GM18951 (cell line): ENCODE measurements at regions not wholly inside any gene's neighbourhood (a gene's known extent, or its start where the extent isn't known, plus 50 kb on each side); places are given as distances from the start of the nearest gene placed in this dataset.

Experiments used
- POLR2A ChIP-seq: IDR thresholded peaks from 4 replicates; pipeline ENCODE4 v1.6.1; 2011; ENCODE audit warnings: mild to moderate bottlenecking; ENCODE audit not compliant: insufficient read length, insufficient read depth; ENCODE audit errors: extremely low read depth
- in situ Hi-C: fragments of 300-500 bp; cut with MboI; formaldehyde crosslinking; loops from one replicate; pipeline ENCODE4 v1.12.0; 2022; ENCODE audit warnings: low sequenced_read_pairs, mixed read lengths, inconsistent platforms; ENCODE audit not compliant: unreplicated experiment

GRCh38 chr6:54991761-54992330 is 145.3 kb downstream of the FAM83B start:
- no peak for TF ChIP-seq POLR2A
- in situ Hi-C loops, result no loop called here

GRCh38 chr6:54992789-54993188 is 146.2 kb downstream of the FAM83B start:
- TF ChIP-seq POLR2A, result no peak
- in situ Hi-C loops, result no loop called here

GRCh38 chr6:54993294-54993693 is 146.7 kb downstream of the FAM83B start:
- TF ChIP-seq POLR2A, result no peak
- in situ Hi-C loops, result no loop called here

GRCh38 chr6:54993948-54994347 is 147.4 kb downstream of the FAM83B start:
- no peak for TF ChIP-seq POLR2A
- in situ Hi-C loops, result no loop called here

- TF ChIP-seq POLR2A, result no peak
- in situ Hi-C loops, result no loop called here
Observed at GRCh38 chr6:54998576-54998975, 152.0 kb downstream of the FAM83B start.

GRCh38 chr6:55003719-55004430 is 157.3 kb downstream of the FAM83B start:
- in situ Hi-C loops, result no loop called here
- no peak for TF ChIP-seq POLR2A

- no peak for TF ChIP-seq POLR2A
- in situ Hi-C loops, result no loop called here
Observed at GRCh38 chr6:55009131-55009530, 162.6 kb downstream of the FAM83B start.

GRCh38 chr6:55011034-55011433 is 163.3 kb upstream of the HCRTR2 start:
- in situ Hi-C loops, result no loop called here
- no peak for TF ChIP-seq POLR2A

- in situ Hi-C loops, result no loop called here
- TF ChIP-seq POLR2A, result no peak
Observed at GRCh38 chr6:55012454-55012853, 161.9 kb upstream of the HCRTR2 start.

- TF ChIP-seq POLR2A, result no peak
- in situ Hi-C loops, result no loop called here
Observed at GRCh38 chr6:55014321-55015088, 159.8 kb upstream of the HCRTR2 start.

- TF ChIP-seq POLR2A, result no peak
- in situ Hi-C loops, result no loop called here
Observed at GRCh38 chr6:55016261-55016660, 158.1 kb upstream of the HCRTR2 start.

GRCh38 chr6:55017555-55018300 is 156.6 kb upstream of the HCRTR2 start:
- no peak for TF ChIP-seq POLR2A
- in situ Hi-C loops, result no loop called here

GRCh38 chr6:55019591-55019990 is 154.7 kb upstream of the HCRTR2 start:
- in situ Hi-C loops, result no loop called here
- TF ChIP-seq POLR2A, result no peak
